ENCODE measurements at regions not wholly inside any gene's neighbourhood (a gene's known extent, or its start where the extent isn't known, plus 50 kb on each side); places are given as distances from the start of the nearest gene placed in this dataset.

DNA sequence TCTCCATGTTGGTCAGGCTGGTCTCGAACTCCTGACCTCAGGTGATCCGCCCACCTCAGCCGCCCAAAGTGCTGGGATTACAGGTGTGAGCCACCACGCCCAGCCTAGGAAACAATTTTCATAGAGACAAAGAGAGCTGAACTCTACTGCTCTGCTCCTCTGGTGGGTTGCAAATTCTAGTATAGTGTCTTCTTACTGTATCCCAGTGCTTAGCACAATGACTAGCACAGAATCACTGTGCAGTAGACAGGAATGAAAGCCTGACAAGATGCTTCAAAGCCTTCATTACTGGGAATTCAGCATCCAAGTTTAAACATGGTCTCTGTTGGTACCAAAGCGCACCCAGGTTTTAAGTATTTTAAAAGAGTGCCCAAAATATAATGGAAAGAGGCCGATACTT is 96.5 kb upstream of the SALL4 start:
- WGBS = 96% methylated on average over 6 of the region's 6 CpGs
- DNase-seq (ENCODE audit: low read depth in 6 of 9, low spot score in 9 of 9) = no peak
- H3K27ac ChIP-seq (ENCODE audit: low read depth in 1 of 2, low read length in 1 of 2) = no peak overlapping the region
- no peaks in the 10 kb centered on the region for H3K9me3 ChIP-seq (ENCODE audit: control insufficient read depth in 2 of 2, insufficient read depth in 1 of 2, low read length in 1 of 2)
- no peaks in the 10 kb centered on the region for H3K27me3 ChIP-seq (ENCODE audit: control insufficient read depth in 2 of 2, insufficient read depth in 1 of 2, low read length in 1 of 2)
- H3K4me1 ChIP-seq (ENCODE audit: control insufficient read depth in 2 of 2, insufficient read depth in 2 of 2, low read length in 2 of 2) = no peaks in the 10 kb centered on the region
- H3K36me3 ChIP-seq (ENCODE audit: control insufficient read depth in 2 of 2, insufficient read depth in 2 of 2, low read length in 1 of 2) = no peaks in the 10 kb centered on the region
- H3K4me3 ChIP-seq (ENCODE audit: low read length in 2 of 2) = no peak overlapping the region

- Histone ChIP-seq H3K9me3 (ENCODE audit: control insufficient read depth in 2 of 2, insufficient read depth in 1 of 2, low read length in 1 of 2) (no peaks in the 10 kb centered on the region), H3K4me3 (ENCODE audit: low read length in 2 of 2) (no peak overlapping the region), H3K27ac (ENCODE audit: low read depth in 1 of 2, low read length in 1 of 2) (no peak overlapping the region), H3K4me1 (ENCODE audit: control insufficient read depth in 2 of 2, insufficient read depth in 2 of 2, low read length in 2 of 2) (no peaks in the 10 kb centered on the region), H3K27me3 (ENCODE audit: control insufficient read depth in 2 of 2, insufficient read depth in 1 of 2, low read length in 1 of 2) (no peaks in the 10 kb centered on the region), H3K36me3 (ENCODE audit: control insufficient read depth in 2 of 2, insufficient read depth in 2 of 2, low read length in 1 of 2) (no peaks in the 10 kb centered on the region)
- no peak for DNase-seq (ENCODE audit: low read depth in 6 of 9, low spot score in 9 of 9)
- WGBS = 95% methylated on average over 8 of the region's 8 CpGs
These were observed 92.3 kb upstream of the SALL4 start for GRCh38 chr20:51894619-51895018.

- H3K4me1 ChIP-seq (ENCODE audit: control insufficient read depth in 2 of 2, insufficient read depth in 2 of 2, low read length in 2 of 2) = no peaks in the 10 kb centered on the region
- no peaks in the 10 kb centered on the region for H3K9me3 ChIP-seq (ENCODE audit: control insufficient read depth in 2 of 2, insufficient read depth in 1 of 2, low read length in 1 of 2)
- H3K4me3 ChIP-seq (ENCODE audit: low read length in 2 of 2) = no peak overlapping the region
- 95% methylated on average over 6 of the region's 6 CpGs for WGBS
- no peaks in the 10 kb centered on the region for H3K27me3 ChIP-seq (ENCODE audit: control insufficient read depth in 2 of 2, insufficient read depth in 1 of 2, low read length in 1 of 2)
- DNase-seq (ENCODE audit: low read depth in 6 of 9, low spot score in 9 of 9) = no peak
- H3K27ac ChIP-seq (ENCODE audit: low read depth in 1 of 2, low read length in 1 of 2) = no peak overlapping the region
- no peaks in the 10 kb centered on the region for H3K36me3 ChIP-seq (ENCODE audit: control insufficient read depth in 2 of 2, insufficient read depth in 2 of 2, low read length in 1 of 2)
These were observed 91.9 kb upstream of the SALL4 start for GRCh38 chr20:51894201-51894600.

DNA sequence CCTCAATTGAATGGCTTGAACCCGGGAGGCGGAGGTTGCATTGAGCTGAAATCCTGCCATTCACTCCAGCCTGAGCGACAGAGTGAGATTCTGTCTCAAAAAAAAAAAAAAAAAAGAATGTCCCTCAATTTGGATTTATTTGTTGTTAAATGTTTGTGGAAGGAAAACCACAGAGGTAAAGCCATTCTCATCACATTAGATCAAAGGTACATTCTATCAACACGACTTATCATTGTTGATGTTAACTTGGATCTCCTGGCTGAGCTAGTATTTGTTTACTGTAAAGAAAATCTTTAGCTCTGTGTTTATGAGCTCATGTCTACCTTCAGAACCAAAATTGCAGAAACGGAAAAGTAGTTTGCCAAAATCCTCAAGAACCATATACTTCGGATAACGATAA is 91.4 kb upstream of the SALL4 start:
- WGBS = 95% methylated on average over 7 of the region's 7 CpGs
- H3K9me3 ChIP-seq (ENCODE audit: control insufficient read depth in 2 of 2, insufficient read depth in 1 of 2, low read length in 1 of 2) = no peaks in the 10 kb centered on the region
- no peak for DNase-seq (ENCODE audit: low read depth in 6 of 9, low spot score in 9 of 9)
- H3K27ac ChIP-seq (ENCODE audit: low read depth in 1 of 2, low read length in 1 of 2) = no peak overlapping the region
- H3K4me3 ChIP-seq (ENCODE audit: low read length in 2 of 2) = no peak overlapping the region
- no peaks in the 10 kb centered on the region for H3K36me3 ChIP-seq (ENCODE audit: control insufficient read depth in 2 of 2, insufficient read depth in 2 of 2, low read length in 1 of 2)
- H3K4me1 ChIP-seq (ENCODE audit: control insufficient read depth in 2 of 2, insufficient read depth in 2 of 2, low read length in 2 of 2) = no peaks in the 10 kb centered on the region
- no peaks in the 10 kb centered on the region for H3K27me3 ChIP-seq (ENCODE audit: control insufficient read depth in 2 of 2, insufficient read depth in 1 of 2, low read length in 1 of 2)

DNA sequence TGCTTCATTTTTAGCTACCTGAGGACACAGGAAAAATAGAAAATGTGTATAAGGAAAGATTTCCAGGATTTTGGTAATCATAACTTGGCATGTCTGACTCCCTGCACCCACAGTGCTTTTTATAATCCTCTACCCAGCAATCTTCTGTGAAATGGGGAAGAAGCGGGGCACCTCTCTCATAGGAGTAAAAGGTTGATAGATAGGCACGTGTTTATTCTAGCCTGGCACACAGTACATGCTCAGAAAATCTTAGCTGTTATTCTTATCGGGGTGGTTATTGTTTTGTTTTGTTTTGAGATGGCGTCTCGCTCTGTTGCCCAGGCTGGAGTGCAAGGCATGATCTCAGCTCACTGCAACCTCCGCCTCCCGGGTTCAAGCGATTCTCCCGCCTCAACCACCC is 87.7 kb upstream of the SALL4 start:
- Histone ChIP-seq H3K9me3 (ENCODE audit: control insufficient read depth in 2 of 2, insufficient read depth in 1 of 2, low read length in 1 of 2) (no peaks in the 10 kb centered on the region), H3K27ac (ENCODE audit: low read depth in 1 of 2, low read length in 1 of 2) (no peak overlapping the region), H3K36me3 (ENCODE audit: control insufficient read depth in 2 of 2, insufficient read depth in 2 of 2, low read length in 1 of 2) (no peaks in the 10 kb centered on the region), H3K4me3 (ENCODE audit: low read length in 2 of 2) (no peak overlapping the region), H3K4me1 (ENCODE audit: control insufficient read depth in 2 of 2, insufficient read depth in 2 of 2, low read length in 2 of 2) (no peaks in the 10 kb centered on the region), H3K27me3 (ENCODE audit: control insufficient read depth in 2 of 2, insufficient read depth in 1 of 2, low read length in 1 of 2) (no peaks in the 10 kb centered on the region)
- no peak for DNase-seq (ENCODE audit: low read depth in 6 of 9, low spot score in 9 of 9)
- WGBS = 93% methylated on average over 9 of the region's 9 CpGs

- Histone ChIP-seq H3K9me3 (ENCODE audit: control insufficient read depth in 2 of 2, insufficient read depth in 1 of 2, low read length in 1 of 2) (no peaks in the 10 kb centered on the region), H3K4me3 (ENCODE audit: low read length in 2 of 2) (no peak overlapping the region), H3K27ac (ENCODE audit: low read depth in 1 of 2, low read length in 1 of 2) (no peak overlapping the region), H3K4me1 (ENCODE audit: control insufficient read depth in 2 of 2, insufficient read depth in 2 of 2, low read length in 2 of 2) (no peaks in the 10 kb centered on the region), H3K27me3 (ENCODE audit: control insufficient read depth in 2 of 2, insufficient read depth in 1 of 2, low read length in 1 of 2) (no peaks in the 10 kb centered on the region), H3K36me3 (ENCODE audit: control insufficient read depth in 2 of 2, insufficient read depth in 2 of 2, low read length in 1 of 2) (no peaks in the 10 kb centered on the region)
- WGBS = 72% methylated on average over 4 of the region's 4 CpGs
- DNase-seq (ENCODE audit: low read depth in 6 of 9, low spot score in 9 of 9) = no peak
These were observed 87.1 kb upstream of the SALL4 start for GRCh38 chr20:51889466-51889865.

- 89% methylated on average over 10 of the region's 10 CpGs for WGBS
- Histone ChIP-seq H3K27ac (ENCODE audit: low read depth in 1 of 2, low read length in 1 of 2) (no peak overlapping the region), H3K4me1 (ENCODE audit: control insufficient read depth in 2 of 2, insufficient read depth in 2 of 2, low read length in 2 of 2) (no peaks in the 10 kb centered on the region), H3K36me3 (ENCODE audit: control insufficient read depth in 2 of 2, insufficient read depth in 2 of 2, low read length in 1 of 2) (no peaks in the 10 kb centered on the region), H3K4me3 (ENCODE audit: low read length in 2 of 2) (no peak overlapping the region), H3K27me3 (ENCODE audit: control insufficient read depth in 2 of 2, insufficient read depth in 1 of 2, low read length in 1 of 2) (no peaks in the 10 kb centered on the region), H3K9me3 (ENCODE audit: control insufficient read depth in 2 of 2, insufficient read depth in 1 of 2, low read length in 1 of 2) (no peaks in the 10 kb centered on the region)
- no peak for DNase-seq (ENCODE audit: low read depth in 6 of 9, low spot score in 9 of 9)
These were observed 86.0 kb upstream of the SALL4 start for GRCh38 chr20:51888291-51888690.

- H3K27ac ChIP-seq (ENCODE audit: low read depth in 1 of 2, low read length in 1 of 2) = no peak overlapping the region
- H3K9me3 ChIP-seq (ENCODE audit: control insufficient read depth in 2 of 2, insufficient read depth in 1 of 2, low read length in 1 of 2) = no peaks in the 10 kb centered on the region
- no peaks in the 10 kb centered on the region for H3K4me1 ChIP-seq (ENCODE audit: control insufficient read depth in 2 of 2, insufficient read depth in 2 of 2, low read length in 2 of 2)
- H3K27me3 ChIP-seq (ENCODE audit: control insufficient read depth in 2 of 2, insufficient read depth in 1 of 2, low read length in 1 of 2) = no peaks in the 10 kb centered on the region
- H3K36me3 ChIP-seq (ENCODE audit: control insufficient read depth in 2 of 2, insufficient read depth in 2 of 2, low read length in 1 of 2) = no peaks in the 10 kb centered on the region
- no peak for DNase-seq (ENCODE audit: low read depth in 6 of 9, low spot score in 9 of 9)
- 94% methylated on average over 5 of the region's 5 CpGs for WGBS
- H3K4me3 ChIP-seq (ENCODE audit: low read length in 2 of 2) = no peak overlapping the region
These were observed 84.7 kb upstream of the SALL4 start for GRCh38 chr20:51886891-51887608.

DNA sequence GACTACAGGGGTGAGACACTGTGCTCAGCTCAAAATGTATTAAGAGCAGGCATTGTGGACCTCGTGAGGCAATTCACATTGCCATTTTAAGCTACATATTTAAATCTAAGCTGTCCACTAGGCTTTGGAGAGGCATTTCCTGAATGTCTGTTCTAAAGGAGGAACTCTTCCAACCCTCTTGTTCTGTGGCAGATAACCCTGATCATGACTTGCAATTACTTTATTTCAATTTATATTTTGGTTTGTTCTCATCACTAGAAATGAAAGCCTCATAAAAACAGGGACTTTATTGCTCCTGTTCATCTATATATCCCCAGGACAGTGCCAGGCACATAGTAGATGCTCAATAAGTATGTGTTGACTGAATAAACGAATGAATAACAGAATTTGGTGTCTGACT is 84.0 kb upstream of the SALL4 start:
- Histone ChIP-seq H3K36me3 (ENCODE audit: control insufficient read depth in 2 of 2, insufficient read depth in 2 of 2, low read length in 1 of 2) (no peaks in the 10 kb centered on the region), H3K27ac (ENCODE audit: low read depth in 1 of 2, low read length in 1 of 2) (no peak overlapping the region), H3K9me3 (ENCODE audit: control insufficient read depth in 2 of 2, insufficient read depth in 1 of 2, low read length in 1 of 2) (no peaks in the 10 kb centered on the region), H3K4me1 (ENCODE audit: control insufficient read depth in 2 of 2, insufficient read depth in 2 of 2, low read length in 2 of 2) (no peaks in the 10 kb centered on the region), H3K4me3 (ENCODE audit: low read length in 2 of 2) (no peak overlapping the region), H3K27me3 (ENCODE audit: control insufficient read depth in 2 of 2, insufficient read depth in 1 of 2, low read length in 1 of 2) (no peaks in the 10 kb centered on the region)
- WGBS = 52% methylated on average over 2 of the region's 2 CpGs
- no peak for DNase-seq (ENCODE audit: low read depth in 6 of 9, low spot score in 9 of 9)

GRCh38 chr20:51884561-51884960 is 82.2 kb upstream of the SALL4 start:
- DNase-seq (ENCODE audit: low read depth in 6 of 9, low spot score in 9 of 9) = no peak
- Histone ChIP-seq H3K4me3 (ENCODE audit: low read length in 2 of 2) (no peak overlapping the region), H3K9me3 (ENCODE audit: control insufficient read depth in 2 of 2, insufficient read depth in 1 of 2, low read length in 1 of 2) (no peaks in the 10 kb centered on the region), H3K27me3 (ENCODE audit: control insufficient read depth in 2 of 2, insufficient read depth in 1 of 2, low read length in 1 of 2) (no peaks in the 10 kb centered on the region), H3K36me3 (ENCODE audit: control insufficient read depth in 2 of 2, insufficient read depth in 2 of 2, low read length in 1 of 2) (no peaks in the 10 kb centered on the region), H3K27ac (ENCODE audit: low read depth in 1 of 2, low read length in 1 of 2) (no peak overlapping the region), H3K4me1 (ENCODE audit: control insufficient read depth in 2 of 2, insufficient read depth in 2 of 2, low read length in 2 of 2) (no peaks in the 10 kb centered on the region)
- WGBS = 95% methylated on average over 5 of the region's 5 CpGs
